Fibroblast of lung (primary cell): ENCODE measurements at regions not wholly inside any gene's neighbourhood (a gene's known extent, or its start where the extent isn't known, plus 50 kb on each side); places are given as distances from the start of the nearest gene placed in this dataset.
"Not testable (repeated sequence)": the region's sequence is repeated elsewhere in the genome, so short reads cannot be mapped to it uniquely, and the experiment has no call there.

ENCODE experiments used
- CTCF ChIP-seq, 2 donors: IDR thresholded peaks in 1 of 2; conservative IDR thresholded peaks in 1 of 2; 1 replicate in 1 of 2; 2 replicates in 1 of 2; pipeline ENCODE4 v1.5.1; 2011 to 2012; ENCODE audit warnings: low read length in 2 of 2, control low read depth in 1 of 2, inconsistent platforms in 1 of 2, low read depth in 1 of 2, mild to moderate bottlenecking in 1 of 2
- EZH2 ChIP-seq: IDR thresholded peaks from 2 replicates; pipeline ENCODE4 v1.5.1; 2012; ENCODE audit warnings: low read length, control low read depth, mild to moderate bottlenecking; ENCODE audit errors: missing control alignments

GRCh38 chr16:88261814-88262605 is 120.7 kb upstream of the ZNF469 start:
- TF ChIP-seq CTCF (conservative IDR thresholded peaks at IDR 0.05 in 1 of 2, IDR thresholded peaks at IDR 0.05 in 1 of 2; ENCODE audit: low read depth in 1 of 2, low read length in 2 of 2); EZH2: not testable (repeated sequence)
